GM23338 (cell line): ENCODE measurements at regions not wholly inside any gene's neighbourhood (a gene's known extent, or its start where the extent isn't known, plus 50 kb on each side); places are given as distances from the start of the nearest gene placed in this dataset.

Experiments
- EZH2 ChIP-seq: fragments of 200-600 bp; sonication (generic); IDR thresholded peaks from one replicate; pipeline ENCODE4 v1.8.0; 2017; ENCODE audit warnings: antibody characterized with exemption, mild to moderate bottlenecking, low read depth; ENCODE audit not compliant: unreplicated experiment
- NANOG ChIP-seq: IDR thresholded peaks from 2 replicates; pipeline ENCODE4 v1.6.1; 2016; ENCODE audit warnings: antibody characterized with exemption, borderline replicate concordance
- POLR2AphosphoS5 ChIP-seq: IDR thresholded peaks from 2 replicates; pipeline ENCODE4 v1.6.1; 2016; ENCODE audit warnings: antibody characterized with exemption, low read depth
- STAT1 ChIP-seq: IDR thresholded peaks from one replicate; pipeline ENCODE4 v1.6.1; 2016; ENCODE audit warnings: antibody characterized with exemption; ENCODE audit not compliant: unreplicated experiment
- small RNA-seq: library from RNA; depleted of rRNA; stranded (forward); fragments of <200 nt; gene quantifications from one replicate; pipeline ENCODE3, GENCODE V24; 2014; ENCODE audit warnings: low replicate concordance
- TF ChIP-seq, protein P1 (sequence below): IDR thresholded peaks from 2 replicates; pipeline ENCODE4 v1.6.1; 2016; ENCODE audit warnings: antibody characterized with exemption

DNA sequence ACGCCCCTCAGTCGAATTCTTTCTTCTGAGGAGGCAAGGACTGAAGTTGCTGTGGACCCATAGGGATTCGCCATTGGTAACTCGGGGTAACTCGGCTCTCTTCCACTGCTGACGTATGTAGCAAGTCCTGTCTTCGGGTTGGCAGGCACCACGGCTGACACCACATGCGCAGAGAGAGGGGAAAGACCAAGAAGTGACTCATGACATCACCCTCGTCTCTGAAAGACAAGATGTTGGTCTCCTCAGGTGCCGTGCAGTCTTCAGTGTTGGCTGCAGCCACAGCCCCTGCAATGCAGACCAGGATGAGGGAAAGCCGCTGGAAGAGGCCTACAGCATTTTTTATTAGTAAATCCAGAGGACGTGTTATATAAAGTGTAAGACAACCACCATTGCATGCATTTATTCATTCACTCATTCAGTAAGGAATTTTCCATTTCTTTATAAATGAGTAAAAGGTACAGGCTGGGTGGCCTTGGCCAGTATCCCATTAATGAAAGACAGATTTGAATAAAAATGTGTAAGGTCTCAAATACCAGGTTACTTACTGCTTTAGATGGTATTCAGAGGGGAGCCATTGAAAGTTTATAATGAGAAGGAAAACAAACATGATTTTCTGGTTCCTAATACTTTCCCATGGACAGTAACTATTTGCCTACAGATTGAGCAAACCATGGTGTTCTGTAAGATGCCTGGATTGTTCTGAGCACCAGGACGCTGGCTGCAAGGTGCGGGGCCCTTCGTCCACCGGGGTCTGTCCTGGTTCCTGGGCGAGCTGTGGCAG lies 50.7 kb upstream of the IRF2BP2 start (continued):
- no peak for TF ChIP-seq NANOG
- no peak for TF ChIP-seq EZH2
- TF ChIP-seq, protein P1, sequence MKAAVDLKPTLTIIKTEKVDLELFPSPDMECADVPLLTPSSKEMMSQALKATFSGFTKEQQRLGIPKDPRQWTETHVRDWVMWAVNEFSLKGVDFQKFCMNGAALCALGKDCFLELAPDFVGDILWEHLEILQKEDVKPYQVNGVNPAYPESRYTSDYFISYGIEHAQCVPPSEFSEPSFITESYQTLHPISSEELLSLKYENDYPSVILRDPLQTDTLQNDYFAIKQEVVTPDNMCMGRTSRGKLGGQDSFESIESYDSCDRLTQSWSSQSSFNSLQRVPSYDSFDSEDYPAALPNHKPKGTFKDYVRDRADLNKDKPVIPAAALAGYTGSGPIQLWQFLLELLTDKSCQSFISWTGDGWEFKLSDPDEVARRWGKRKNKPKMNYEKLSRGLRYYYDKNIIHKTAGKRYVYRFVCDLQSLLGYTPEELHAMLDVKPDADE = no peak
- TF ChIP-seq STAT1 = no peak
- no peak for TF ChIP-seq POLR2AphosphoS5

Small RNAs in the stretch of these regions (small RNA-seq; reads per million reads assigned to genes)
- gene RNY4P16 = 0.25 reads per million, percentile 4 among the genes with 10 or more reads in this experiment
